HG02642 (cell line): ENCODE measurements at regions not wholly inside any gene's neighbourhood (a gene's known extent, or its start where the extent isn't known, plus 50 kb on each side); places are given as distances from the start of the nearest gene placed in this dataset.

Experiments
- ATAC-seq: cut with Tn5 transposase; IDR thresholded peaks from one replicate; pipeline ENCODE4 v1.9.1; 2021; ENCODE audit warnings: mild to moderate bottlenecking; ENCODE audit not compliant: unreplicated experiment, poor library complexity

DNA sequence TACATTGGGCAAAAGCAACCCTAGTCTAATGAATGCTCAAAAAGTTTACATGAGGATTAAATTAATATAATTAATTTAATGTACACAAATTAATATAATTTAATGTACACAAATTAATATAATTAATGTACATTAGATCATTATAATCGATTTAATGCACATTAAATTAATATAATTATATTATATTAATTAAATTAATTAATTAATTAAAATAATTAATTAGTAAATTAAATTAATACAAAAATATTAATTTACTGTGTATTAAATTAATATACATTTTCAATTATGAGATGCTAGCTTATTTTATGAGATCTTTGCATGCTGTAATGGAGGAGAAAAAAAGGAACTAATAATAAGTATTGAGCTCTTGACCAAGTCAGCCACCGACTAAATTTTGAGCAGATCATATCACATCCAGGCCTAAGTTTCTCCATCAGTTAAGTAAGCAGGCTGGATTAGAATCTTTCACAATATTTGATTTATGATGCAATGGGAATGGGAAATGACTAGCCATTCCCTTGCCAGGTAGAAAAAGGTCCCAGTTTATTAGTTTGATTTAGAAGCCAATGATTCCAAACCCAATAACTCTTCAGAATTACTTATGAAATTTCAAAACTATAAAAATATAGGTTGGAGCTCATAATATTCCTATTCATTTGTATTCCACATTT is 533.4 kb upstream of the GRIA1 start:
- ATAC-seq, result no peak

DNA sequence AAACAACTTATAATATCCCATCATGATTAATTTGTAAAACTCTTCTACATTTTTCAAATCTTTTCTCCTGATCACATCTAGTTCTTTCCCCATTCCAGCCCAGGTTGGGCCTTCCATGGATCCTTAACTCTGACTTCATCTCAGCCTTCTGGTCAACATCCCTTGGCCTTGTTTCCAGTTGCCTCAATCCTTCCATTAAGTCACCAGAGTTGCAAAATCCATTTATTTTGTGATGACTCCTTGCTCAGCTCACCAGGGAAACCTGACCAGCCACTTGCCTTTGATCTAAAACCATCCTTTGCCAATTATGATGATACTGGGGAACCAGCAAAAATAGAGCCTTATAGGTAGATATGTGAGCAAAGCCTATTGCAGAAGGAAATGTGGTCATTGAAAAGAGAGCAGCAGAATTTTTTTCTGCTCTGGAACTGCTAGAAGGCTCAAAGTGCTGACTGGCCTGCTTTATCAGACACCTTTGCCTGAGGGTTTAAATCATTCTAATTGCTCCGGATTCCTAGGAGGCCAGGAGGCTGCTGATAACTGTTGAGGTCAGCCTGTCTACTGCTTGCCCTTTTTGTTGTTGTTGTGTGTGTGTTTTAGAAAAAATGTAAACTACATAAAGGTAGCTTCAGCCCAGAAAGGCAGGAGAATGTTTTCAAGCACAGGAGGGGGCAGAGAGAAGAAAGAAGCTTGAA is 512.2 kb upstream of the GRIA1 start:
- no peak for ATAC-seq

DNA sequence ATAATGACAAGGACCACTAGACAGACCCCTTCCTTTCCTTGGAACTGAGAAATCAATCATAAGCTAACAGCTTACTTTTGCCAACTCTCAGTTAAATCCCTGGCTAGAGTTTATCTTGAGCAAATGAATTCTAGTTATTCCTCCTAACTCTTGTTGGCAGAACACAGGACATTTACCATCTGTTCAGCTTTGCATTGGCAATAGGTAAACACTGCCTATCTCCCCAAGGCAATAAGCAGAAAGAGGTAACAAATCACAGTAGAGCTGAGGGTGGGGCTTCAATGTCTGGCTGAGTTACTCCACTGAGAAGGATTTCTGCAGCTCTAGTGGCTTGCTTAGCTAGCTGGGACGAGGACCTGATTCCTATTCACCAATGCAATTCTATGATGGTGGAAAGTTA is 503.3 kb upstream of the GRIA1 start:
- ATAC-seq, result no peak

DNA sequence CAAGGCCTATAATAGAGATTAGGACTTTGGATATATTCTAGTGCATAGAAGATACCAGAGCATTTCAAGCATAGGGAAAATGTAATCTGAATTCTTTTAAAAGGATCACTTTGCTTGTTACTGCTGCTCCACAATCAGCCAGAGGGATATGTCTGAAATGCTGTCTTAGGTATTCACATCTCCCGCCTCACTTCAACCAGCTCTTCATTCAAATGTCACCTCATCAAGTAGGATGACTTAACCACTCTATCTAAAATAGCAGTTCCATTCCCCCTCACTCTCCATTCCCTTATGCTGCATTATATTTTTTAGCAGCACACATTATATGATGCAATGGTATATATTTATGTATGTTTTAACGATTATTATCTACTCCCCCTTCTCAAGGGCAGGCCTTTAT is 500.3 kb upstream of the GRIA1 start:
- ATAC-seq, result no peak

DNA sequence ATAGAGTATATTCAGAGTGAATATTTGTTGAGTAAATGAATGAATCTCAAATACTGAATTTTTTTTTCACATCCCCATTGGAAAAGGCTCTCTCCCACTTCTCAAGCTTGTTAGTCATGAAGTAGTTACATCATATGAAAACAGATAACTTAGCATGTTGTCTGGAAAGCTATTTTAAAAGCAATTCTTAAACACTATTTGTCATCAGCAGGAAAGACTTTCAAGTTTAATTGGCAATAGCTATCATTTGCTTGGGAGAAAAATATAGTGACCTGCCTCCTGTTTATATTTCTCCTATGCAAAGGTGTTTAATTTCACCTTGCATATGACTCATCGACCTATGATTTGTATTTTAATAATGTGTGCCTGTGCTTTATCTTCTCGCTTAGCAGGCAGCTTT is 499.8 kb upstream of the GRIA1 start:
- ATAC-seq, result no peak

DNA sequence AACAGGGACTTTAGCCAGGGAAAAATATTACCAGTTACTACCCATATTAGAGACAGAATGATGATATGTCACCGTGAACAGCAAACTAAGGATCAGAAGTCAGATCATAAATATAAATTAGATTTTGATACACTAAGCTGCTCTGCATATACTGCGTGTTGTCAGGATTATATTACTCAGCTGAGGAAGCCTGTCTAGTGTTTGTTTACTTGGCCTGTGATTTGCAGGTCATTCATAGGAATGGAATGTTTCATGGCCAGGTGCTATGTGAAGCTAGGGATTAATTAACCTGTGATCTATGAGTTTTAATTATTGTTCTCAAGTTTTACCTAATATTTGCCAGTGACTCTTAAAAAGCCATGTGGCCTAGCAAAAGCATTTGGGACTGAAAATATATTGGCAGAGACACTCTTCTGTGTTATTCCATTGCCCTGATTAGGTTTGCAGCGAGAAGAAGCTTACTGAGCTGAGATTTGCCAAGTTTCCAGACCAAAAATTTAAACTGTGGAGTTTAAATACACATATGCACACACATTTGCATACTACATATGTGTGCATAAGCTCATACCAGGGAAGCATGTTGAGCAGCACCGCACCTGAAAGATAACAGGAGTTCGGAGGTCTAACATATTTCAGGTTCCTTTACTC is 496.3 kb upstream of the GRIA1 start:
- no peak for ATAC-seq

DNA sequence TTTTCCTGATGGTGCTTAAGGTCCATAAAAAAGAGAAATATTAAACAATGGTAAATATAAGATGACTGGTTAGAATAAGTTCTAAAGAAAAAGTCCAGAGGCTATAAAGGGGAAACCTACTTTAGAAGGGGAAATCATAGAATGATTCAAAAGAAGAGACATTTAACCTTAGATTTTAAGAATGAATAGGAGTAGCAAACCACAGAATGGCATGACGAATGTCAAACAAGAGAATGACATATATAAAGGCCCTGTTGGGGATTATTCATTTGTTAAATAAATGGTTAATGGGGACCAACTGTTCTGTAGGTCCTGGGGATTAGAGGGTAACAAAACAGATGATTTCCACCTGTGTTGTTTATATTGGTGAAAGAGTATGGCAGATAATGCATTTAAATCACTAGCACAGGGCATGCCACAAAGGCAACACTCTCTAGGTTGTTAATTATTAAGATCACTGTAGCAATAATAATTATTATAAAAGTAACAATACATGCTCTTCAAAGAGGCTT is 495.2 kb upstream of the GRIA1 start:
- no peak for ATAC-seq

DNA sequence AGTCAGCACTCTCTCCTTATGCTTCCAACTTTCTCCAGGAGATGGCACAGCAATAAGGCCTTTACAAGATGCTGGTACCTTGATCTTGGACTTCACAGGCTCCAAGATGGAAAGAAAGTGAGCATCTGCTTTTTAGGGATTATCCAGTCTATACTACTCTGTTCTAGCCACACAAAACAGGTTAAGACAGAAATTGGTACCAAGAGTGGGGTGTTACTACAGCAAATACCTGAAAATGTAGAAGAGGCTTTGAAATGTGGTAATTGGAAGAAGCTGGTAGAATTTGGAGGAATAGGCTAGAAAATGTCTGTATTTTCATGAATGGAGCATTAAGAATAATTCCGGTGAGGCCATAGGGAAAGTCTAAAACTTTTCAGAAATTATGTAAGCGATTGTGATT is 484.8 kb upstream of the GRIA1 start:
- ATAC-seq, result no peak

DNA sequence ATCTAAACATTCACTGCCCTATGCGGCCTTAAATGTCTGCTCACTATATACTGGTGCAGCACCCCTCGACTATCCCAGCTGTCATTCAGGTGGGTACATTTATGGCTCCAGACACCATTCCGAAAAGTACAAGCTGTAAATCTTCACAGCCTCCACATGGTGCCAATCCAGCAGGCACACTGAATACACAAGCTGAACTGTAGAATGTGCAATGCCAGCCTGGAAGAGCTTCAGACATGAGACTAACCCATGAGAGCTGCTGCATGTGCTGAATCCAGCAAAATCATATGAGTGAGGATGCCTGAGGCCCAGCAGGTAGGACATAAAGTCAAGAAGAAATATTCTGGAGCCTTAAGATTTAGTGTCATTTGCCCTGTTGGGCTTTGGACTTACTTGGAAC is 483.8 kb upstream of the GRIA1 start:
- no peak for ATAC-seq

DNA sequence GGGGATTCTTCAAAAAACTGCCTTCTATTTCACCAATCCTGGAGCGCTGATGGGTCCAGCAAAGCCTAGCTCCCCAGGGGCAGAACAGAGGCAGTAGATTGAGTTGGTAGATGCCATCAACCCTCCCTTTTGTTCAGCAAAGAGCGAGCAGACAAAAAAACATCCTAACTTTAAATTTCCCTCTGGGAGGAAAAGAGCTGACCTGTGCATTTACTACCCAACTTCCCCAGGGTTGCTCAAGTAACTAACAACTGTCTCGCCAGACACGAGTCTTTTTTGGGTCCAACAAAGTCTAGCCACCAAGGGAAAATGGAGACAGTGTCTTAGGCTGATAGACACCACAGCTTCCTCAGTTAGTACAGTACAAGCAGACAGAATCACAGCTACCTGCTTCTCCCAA is 476.3 kb upstream of the GRIA1 start:
- ATAC-seq, result no peak

DNA sequence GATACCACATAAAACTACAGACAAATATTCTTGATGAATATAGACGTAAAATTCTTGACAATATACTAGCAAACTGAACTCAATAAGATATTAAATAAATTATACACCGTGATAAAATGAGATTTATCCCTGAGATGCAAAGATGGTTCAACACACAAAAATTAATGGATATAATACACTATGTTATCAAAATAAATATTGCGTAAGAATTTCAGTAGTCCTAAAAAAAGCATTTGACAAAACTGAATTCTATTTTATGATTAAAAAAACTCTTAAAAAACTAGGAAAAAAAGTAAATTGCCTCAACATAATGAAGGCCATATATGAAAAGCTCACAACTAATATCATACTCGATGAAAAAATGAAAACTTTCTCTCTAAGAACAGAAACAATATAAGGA is 472.3 kb upstream of the GRIA1 start:
- no peak for ATAC-seq

DNA sequence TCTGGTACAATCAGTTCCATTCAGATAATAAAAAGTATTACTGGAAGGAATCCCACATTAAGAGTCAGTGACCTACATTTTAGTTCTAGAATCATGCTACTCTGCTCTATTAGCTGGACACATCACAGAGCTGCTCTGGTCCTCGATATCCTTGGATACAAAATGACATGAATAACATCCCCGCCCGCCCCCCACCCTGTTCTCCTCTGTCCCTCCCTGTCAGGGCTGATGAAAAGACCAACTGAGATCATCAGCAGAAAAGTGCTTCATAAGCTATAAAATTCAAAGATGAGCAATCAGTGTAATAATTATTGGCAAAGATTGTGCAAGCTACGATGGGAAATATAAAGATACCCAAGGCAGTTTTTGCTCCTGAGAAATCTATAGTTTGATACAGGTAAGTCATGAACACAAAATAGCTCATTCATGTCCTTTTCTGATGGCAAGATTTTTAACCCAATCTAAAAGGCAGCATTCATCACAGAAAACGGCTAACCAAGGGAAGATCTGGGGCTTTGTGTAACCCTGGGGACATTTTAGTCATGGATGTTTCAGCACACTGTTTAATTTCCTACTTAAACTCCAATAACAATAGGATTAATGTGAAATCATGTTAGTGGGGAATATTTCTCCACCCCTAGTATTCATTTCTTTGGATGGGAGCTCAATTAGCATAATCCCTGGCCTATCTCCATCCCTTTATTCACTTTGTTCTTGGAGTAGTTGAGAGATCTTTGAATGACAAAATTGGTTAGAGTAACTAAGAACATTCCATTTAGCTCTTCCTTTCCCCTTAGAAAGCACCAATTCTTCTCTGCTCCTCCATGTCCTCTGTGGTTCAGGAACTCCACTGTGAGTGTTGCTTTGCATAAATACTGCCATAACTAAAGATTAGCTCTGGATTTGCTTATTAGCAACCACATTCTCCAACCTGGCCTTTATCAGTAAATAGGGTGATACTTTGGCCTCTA is 459.4 kb upstream of the GRIA1 start:
- ATAC-seq, result no peak

DNA sequence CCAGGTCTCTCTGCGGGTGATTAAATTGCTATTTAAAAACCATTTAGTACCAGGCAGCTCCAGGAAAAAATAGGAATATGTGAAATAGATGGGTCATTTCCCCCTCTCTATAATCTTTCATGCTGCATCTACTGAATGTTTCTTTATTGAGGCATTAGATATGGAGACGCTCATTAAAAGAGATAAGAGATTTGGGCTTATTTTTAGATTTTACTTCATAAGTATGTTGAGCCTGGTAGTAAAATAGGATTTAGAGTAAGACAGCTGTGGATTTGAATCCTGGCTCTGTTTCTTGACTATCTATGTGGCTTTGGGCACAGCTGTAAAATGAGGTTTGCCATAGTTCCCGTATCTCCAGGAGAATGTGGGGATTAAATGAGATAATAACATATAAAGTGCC is 451.0 kb upstream of the GRIA1 start:
- ATAC-seq, result no peak

DNA sequence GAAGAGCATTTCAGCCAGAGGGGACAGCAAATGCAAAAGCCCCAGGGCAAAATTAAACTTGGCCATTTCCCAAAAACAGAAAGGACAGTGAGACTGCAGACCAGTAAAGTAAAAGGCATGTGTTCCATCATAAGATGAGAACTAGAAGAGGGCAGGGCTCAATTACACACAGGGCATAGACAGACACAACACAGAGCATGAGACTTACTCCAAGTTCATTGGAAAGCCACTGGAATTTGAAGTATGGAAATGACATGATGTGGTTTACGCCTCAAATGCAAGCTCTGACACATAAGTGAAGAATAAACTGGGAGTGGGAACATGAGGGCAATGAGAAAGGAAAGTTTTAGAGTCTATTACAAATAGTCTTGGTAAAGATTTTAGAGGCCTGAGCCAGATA is 446.6 kb upstream of the GRIA1 start:
- ATAC-seq, result no peak

DNA sequence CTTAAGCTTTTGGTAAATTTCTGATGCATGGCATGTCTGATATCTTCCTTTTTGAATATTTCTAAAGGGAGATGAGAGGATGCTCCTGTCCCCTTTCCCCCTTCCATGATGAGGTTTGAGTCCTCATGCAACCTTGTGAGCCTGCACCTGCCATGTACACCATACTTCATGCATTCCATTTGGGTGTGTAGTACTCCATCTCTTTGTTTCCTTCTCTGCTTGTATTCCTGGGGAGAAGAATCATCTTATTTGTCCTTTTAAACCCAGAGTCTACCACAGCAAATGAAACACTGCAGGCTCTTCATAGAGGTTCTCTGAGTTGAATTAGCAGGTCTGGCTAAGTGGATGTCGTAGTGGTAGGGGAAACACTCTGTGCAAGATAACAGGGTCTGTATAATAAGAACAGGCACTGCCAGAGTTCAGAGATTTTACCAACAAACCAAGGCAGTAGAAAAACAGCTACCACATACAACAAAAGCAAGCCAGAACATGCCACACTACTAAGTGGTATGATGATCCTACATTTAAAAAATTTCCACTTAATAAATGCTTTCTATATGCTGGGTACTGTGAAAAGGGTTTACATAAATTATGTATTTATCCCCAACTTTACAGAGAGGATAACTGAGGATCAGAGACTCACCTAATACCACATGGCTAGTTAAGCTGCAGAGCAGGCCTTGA is 439.8 kb upstream of the GRIA1 start:
- ATAC-seq, result no peak

DNA sequence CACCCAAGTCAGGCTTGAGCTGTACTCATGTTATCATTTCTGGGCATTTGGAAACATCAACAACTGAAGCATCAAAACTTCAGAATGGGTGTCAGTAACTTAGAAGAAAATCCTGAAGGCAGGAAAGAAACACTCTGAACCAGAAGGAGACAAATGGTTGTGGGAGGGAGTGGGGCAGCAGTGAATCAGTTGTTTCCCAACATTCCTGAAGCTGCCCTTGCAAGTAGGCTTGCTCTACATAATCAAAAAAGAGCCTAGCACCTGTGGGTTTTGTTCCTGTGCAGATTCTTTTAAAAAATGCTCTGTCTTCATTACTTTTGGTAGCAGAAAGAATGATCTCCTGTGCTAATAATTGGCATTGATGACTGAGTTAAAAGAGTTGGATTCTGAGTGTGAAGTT is 424.2 kb upstream of the GRIA1 start:
- no peak for ATAC-seq

DNA sequence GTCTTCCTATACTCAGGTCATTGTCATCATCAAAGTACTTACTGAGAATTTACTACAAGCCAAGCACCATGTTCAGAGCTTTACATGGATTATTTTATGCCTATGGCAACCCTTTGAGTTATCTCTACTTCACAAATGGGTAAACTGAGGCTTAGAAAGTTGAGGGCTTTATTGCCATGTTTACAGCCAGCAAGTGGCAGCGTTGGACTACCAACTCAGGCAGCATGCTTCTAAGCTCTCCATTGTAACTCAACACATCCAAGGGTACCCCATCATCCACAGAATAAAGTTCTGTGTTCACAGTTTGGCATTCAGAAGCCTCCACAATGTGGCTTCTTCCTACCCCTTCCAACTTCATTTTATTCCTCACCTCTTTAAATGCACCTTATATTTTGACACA is 422.6 kb upstream of the GRIA1 start:
- no peak for ATAC-seq

DNA sequence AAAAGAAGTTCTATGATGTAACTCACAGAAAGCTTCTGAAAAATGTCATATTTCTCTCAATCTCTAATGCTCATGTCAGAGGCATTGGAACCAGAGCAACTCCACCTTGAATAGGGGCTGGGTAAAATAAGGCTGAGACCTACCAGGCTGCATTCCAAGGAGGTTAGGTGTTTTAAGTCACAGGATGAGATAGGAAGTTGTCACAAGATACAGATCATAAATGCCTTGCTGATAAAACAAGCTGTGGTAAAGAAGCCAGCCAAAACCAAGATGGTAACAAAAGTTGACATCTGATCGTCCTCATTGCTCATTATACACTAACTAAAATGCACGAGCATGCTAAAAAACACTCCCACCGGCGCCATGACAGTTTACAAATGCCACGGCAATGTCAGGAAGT is 411.1 kb upstream of the GRIA1 start:
- no peak for ATAC-seq

DNA sequence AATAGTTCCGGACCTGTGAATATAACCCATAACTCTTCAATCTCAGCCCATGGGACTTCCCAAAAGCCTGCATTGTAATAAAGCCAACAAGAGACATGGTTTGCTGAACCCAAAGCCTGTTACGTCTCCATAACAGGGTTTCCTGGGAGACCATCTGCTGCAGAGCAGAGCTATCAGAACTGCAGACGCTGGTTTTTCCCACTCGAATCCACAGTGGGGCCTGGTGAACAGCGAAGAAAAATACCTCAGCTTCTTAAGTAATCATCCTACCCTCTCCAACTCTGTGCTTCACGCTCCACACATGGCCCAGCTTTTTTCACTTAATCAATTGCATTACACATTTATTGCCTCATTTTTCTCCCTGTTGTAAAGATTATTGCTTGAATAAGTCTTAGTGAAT is 409.5 kb upstream of the GRIA1 start:
- no peak for ATAC-seq

DNA sequence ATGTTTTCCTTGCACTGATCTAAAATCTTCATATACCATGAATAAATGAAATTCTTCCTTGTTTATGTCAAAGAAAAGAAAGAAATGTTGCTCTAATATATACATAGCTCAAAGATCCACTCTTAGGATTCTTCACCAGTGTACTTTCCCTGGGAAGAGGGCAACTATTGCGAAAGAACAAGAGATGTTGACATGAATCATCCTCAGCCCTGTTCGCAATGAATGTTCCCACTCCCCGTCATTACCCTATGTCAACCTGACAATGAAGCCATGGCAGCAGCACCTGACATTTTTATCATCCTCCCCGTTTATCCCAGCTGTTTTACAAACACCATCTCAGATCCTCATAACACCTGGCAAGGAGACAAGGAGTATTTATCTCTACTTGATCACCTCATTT is 409.1 kb upstream of the GRIA1 start:
- no peak for ATAC-seq
